K562 (cell line): ENCODE measurements at regions not wholly inside any gene's neighbourhood (a gene's known extent, or its start where the extent isn't known, plus 50 kb on each side); places are given as distances from the start of the nearest gene placed in this dataset.

Experiments
- ARID1B ChIP-seq: fragments of 450-650 bp; IDR thresholded peaks from 2 replicates; pipeline ENCODE4 v1.6.1; 2016; ENCODE audit warnings: antibody characterized with exemption, mild to moderate bottlenecking, inconsistent platforms
- ARID2 ChIP-seq: fragments of 450-650 bp; IDR thresholded peaks from 2 replicates; pipeline ENCODE4 v1.6.1; 2017; ENCODE audit warnings: antibody characterized with exemption, mild to moderate bottlenecking
- CHAMP1 ChIP-seq: fragments of 450-650 bp; IDR thresholded peaks from 2 replicates; pipeline ENCODE4 v1.6.1; 2016; ENCODE audit warnings: mild to moderate bottlenecking
- CSDE1 ChIP-seq, 2 experiments: fragments of 450-650 bp; IDR thresholded peaks; 2 replicates each; pipeline ENCODE4 v1.6.1; 2016; ENCODE audit warnings: mild to moderate bottlenecking in 1 of 2
- CXXC5 ChIP-seq: fragments of 250-450 bp; sonication (Bioruptor Pico); IDR thresholded peaks from 2 replicates; pipeline ENCODE4 v1.8.0; 2022; ENCODE audit warnings: inconsistent platforms, mild to moderate bottlenecking, moderate library complexity
- EGR1 ChIP-seq: fragments of 450-650 bp; conservative IDR thresholded peaks from 2 replicates; pipeline ENCODE4 v1.6.1; 2017; ENCODE audit warnings: mild to moderate bottlenecking
- FOXK1 ChIP-seq: sonication (generic); formaldehyde crosslinking; IDR thresholded peaks from 2 replicates; pipeline ENCODE4 v1.8.0; 2022; ENCODE audit warnings: missing genetic modification reagents, mild to moderate bottlenecking, borderline replicate concordance
- GTF2F1 ChIP-seq: IDR thresholded peaks from 2 replicates; pipeline ENCODE4 v1.6.1; 2011; ENCODE audit warnings: low read depth, low read length, improper control_type of control experiment
- HNRNPH1 ChIP-seq: fragments of 200-400 bp; formaldehyde crosslinking; optimal IDR thresholded peaks from 2 replicates; pipeline ENCODE3; 2017; ENCODE audit warnings: low read depth, mild to moderate bottlenecking, low read length, moderate library complexity
- HSF4 ChIP-seq: fragments of 250-450 bp; sonication (Bioruptor Pico); IDR thresholded peaks from 2 replicates; pipeline ENCODE4 v2.1.2; 2022; ENCODE audit warnings: mild to moderate bottlenecking, moderate library complexity, borderline replicate concordance
- KLF16 ChIP-seq: IDR thresholded peaks from 2 replicates; pipeline ENCODE4 v1.6.1; 2016; ENCODE audit warnings: antibody characterized with exemption
- L3MBTL2 ChIP-seq: fragments of 450-650 bp; IDR thresholded peaks from 2 replicates; pipeline ENCODE4 v1.6.1; 2016; ENCODE audit warnings: mild to moderate bottlenecking, moderate library complexity
- RBM22 ChIP-seq: fragments of 200-400 bp; formaldehyde crosslinking; IDR thresholded peaks from 2 replicates; pipeline ENCODE4 v1.6.1; 2018; ENCODE audit warnings: low read length, low read depth; ENCODE audit not compliant: poor library complexity, severe bottlenecking
- SMARCA4 ChIP-seq: fragments of 450-650 bp; IDR thresholded peaks from 2 replicates; pipeline ENCODE4 v1.6.1; 2016
- SMARCB1 ChIP-seq: IDR thresholded peaks from 2 replicates; pipeline ENCODE4 v1.6.1; 2011; ENCODE audit warnings: improper control_type of control experiment, low read depth; ENCODE audit not compliant: insufficient read length
- SRF ChIP-seq, 2 experiments: fragments of 250-450, 450-650 bp in 1 of 2; sonication (Bioruptor Pico) in 1 of 2; sonication (generic) in 1 of 2; formaldehyde crosslinking; IDR thresholded peaks; 2 replicates each; pipeline versions ENCODE4 v1.5.0 to v1.5.1; 2020 to 2022; ENCODE audit warnings: mild to moderate bottlenecking in 1 of 2, missing genetic modification reagents in 1 of 2
- ZNF184 ChIP-seq: sonication (generic); formaldehyde crosslinking; IDR thresholded peaks from 2 replicates; pipeline ENCODE4 v1.5.0; 2020; ENCODE audit warnings: missing genetic modification reagents
- ZNF407 ChIP-seq: fragments of 450-650 bp; IDR thresholded peaks from 2 replicates; pipeline ENCODE4 v1.6.1; 2016; ENCODE audit warnings: low read depth
- ZNF511 ChIP-seq: sonication (generic); formaldehyde crosslinking; IDR thresholded peaks from 2 replicates; pipeline ENCODE4 v1.8.0; 2022; ENCODE audit warnings: mild to moderate bottlenecking, missing genetic modification reagents

GRCh38 chr15:67940324-67940719 is 100.5 kb upstream of the RNU6-1 start (continued):
- TF ChIP-seq ZNF407 (no peak), EGR1 (no peak), CXXC5 (CRISPR knock-in tag) (no peak), ZNF511 (CRISPR knock-in tag) (no peak), SMARCB1 (no peak), HNRNPH1 (no peak), ARID1B (peak; percentile 82), SRF (CRISPR knock-in tag; IDR thresholded peaks at IDR 0.05) (no peak), RBM22 (no peak), CHAMP1 (no peak), ARID2 (no peak), SMARCA4 (peak; percentile 61; the same call in 1 of the 2 replicates), KLF16 (0 out of 2 replicates have a peak, but pooled peaks have one; percentile 31), L3MBTL2 (no peak), HSF4 (CRISPR knock-in tag) (no peak), FOXK1 (no peak), ZNF184 (CRISPR knock-in tag) (no peak), CSDE1 (IDR thresholded peaks at IDR 0.05) (no peak), GTF2F1 (no peak)
